LNCAP (cell line): ENCODE measurements at regions not wholly inside any gene's neighbourhood (a gene's known extent, or its start where the extent isn't known, plus 50 kb on each side); places are given as distances from the start of the nearest gene placed in this dataset.

ENCODE experiments used
- CTCF ChIP-seq: fragments of 450-650 bp; IDR thresholded peaks from 2 replicates; pipeline ENCODE4 v1.5.1; 2017; ENCODE audit warnings: mild to moderate bottlenecking

- TF ChIP-seq CTCF: no peak
Observed at GRCh38 chr20:12414446-12415274, 497.0 kb downstream of the BTBD3 start.

- TF ChIP-seq CTCF: no peak
Observed at GRCh38 chr20:12416281-12416680, 498.6 kb downstream of the BTBD3 start.

- TF ChIP-seq CTCF: no peak
Observed at GRCh38 chr20:12433724-12434123, 516.0 kb downstream of the BTBD3 start.

- no peak for TF ChIP-seq CTCF
Observed at GRCh38 chr20:12434672-12435071, 517.0 kb downstream of the BTBD3 start.

GRCh38 chr20:12435268-12435667 is 517.6 kb downstream of the BTBD3 start:
- no peak for TF ChIP-seq CTCF

GRCh38 chr20:12453711-12454110 is 536.0 kb downstream of the BTBD3 start:
- TF ChIP-seq CTCF: no peak

- TF ChIP-seq CTCF: no peak
Observed at GRCh38 chr20:12455148-12455547, 537.5 kb downstream of the BTBD3 start.
